Prostate gland (tissue), 2 donors: ENCODE measurements at regions not wholly inside any gene's neighbourhood (a gene's known extent, or its start where the extent isn't known, plus 50 kb on each side); places are given as distances from the start of the nearest gene placed in this dataset.

Experiments used
- DNase-seq: peaks from one replicate; pipeline ENCODE4 v3.0.0-alpha.2; 2019; ENCODE audit warnings: low spot score
- H3K27ac ChIP-seq, 2 donors: fragments of 200-600 bp; sonication (generic); 2 replicates each; pipeline ENCODE4 v1.5.1; 2017 to 2019
- H3K27me3 ChIP-seq: fragments of 200-600 bp; sonication (generic); replicated peaks from 2 replicates; pipeline ENCODE4 v1.5.1; 2019; ENCODE audit not compliant: insufficient read depth
- H3K36me3 ChIP-seq, 2 donors: fragments of 200-600 bp; sonication (generic); 1 replicate in 1 of 2; 2 replicates in 1 of 2; pipeline versions ENCODE4 v1.5.1 to v1.8.1; 2017 to 2019
- H3K4me1 ChIP-seq: fragments of 200-600 bp; sonication (generic); replicated peaks from 2 replicates; pipeline ENCODE4 v1.5.1; 2019
- H3K4me3 ChIP-seq, 2 donors: fragments of 200-600 bp; sonication (generic); 2 replicates each; pipeline ENCODE4 v1.5.1; 2017 to 2019
- H3K9me3 ChIP-seq: fragments of 200-600 bp; sonication (generic); 2 replicates; pipeline ENCODE4 v1.5.1; 2017
- CTCF ChIP-seq, 4 experiments: fragments of 200-600 bp in 2 of 4; fragments of 450-650 bp in 2 of 4; sonication (generic) in 2 of 4; IDR thresholded peaks; 1 replicate in 3 of 4; 2 replicates in 1 of 4; pipeline ENCODE4 v1.5.1; 2016 to 2019; ENCODE audit warnings: antibody characterized with exemption in 4 of 4, mild to moderate bottlenecking in 2 of 4, moderate library complexity in 2 of 4
- POLR2A ChIP-seq: fragments of 450-650 bp; IDR thresholded peaks from one replicate; pipeline ENCODE4 v1.6.1; 2016; ENCODE audit warnings: antibody characterized with exemption, mild to moderate bottlenecking
- POLR2AphosphoS5 ChIP-seq: sonication (generic); formaldehyde crosslinking; IDR thresholded peaks from one replicate; pipeline ENCODE4 v1.6.1; 2017; ENCODE audit warnings: antibody characterized with exemption
- WGBS: methylation state at CpG from one replicate; pipeline ENCODE4 v1.1.5; 2018; 5-methylcytosine and 5-hydroxymethylcytosine counted together
- intact Hi-C: fragments of 100-400 bp; cut with DNase I; formaldehyde crosslinking; loops from one replicate; pipeline ENCODE4 v1.14.2; 2022

- H3K27me3 ChIP-seq: no peaks in the 10 kb centered on the region
- intact Hi-C loops: no loop called here
- H3K4me1 ChIP-seq: no peaks in the 10 kb centered on the region
- TF ChIP-seq POLR2A (no peak), CTCF (IDR thresholded peaks at IDR 0.05) (no peak), POLR2AphosphoS5 (no peak)
- no peak for DNase-seq
- no peaks in the 10 kb centered on the region for H3K36me3 ChIP-seq
- no peak overlapping the region for H3K4me3 ChIP-seq
- H3K27ac ChIP-seq: no peak overlapping the region
- H3K9me3 ChIP-seq: no peaks in the 10 kb centered on the region
- 96% methylated on average over 4 of the region's 4 CpGs for WGBS
Measured at GRCh38 chr3:63146154-63146553, 132.0 kb upstream of the SYNPR start.

DNA sequence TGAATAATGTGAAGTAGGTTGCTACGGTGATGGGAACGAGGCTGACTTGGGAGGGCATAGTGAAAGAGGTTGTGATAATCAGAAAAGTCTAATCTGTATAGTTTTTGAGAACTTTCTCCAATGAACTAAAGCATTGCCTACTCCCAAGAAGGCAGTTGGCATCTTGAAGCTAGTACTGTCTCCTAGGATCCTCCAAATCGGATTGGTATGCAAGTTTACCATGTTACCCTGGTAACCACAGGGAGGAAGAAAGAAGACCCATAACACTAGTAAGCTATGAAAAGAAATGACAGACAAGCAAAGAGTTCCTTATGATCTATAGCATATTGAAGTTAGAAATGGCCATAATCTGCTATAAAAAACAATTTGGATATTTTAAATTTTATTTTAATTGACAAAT lies 127.2 kb upstream of the SYNPR start:
- Histone ChIP-seq H3K9me3 (no peaks in the 10 kb centered on the region), H3K27ac (no peak overlapping the region), H3K4me1 (no peaks in the 10 kb centered on the region), H3K4me3 (no peak overlapping the region), H3K36me3 (no peaks in the 10 kb centered on the region), H3K27me3 (no peaks in the 10 kb centered on the region)
- WGBS: 72% methylated on average over 3 of the region's 3 CpGs
- TF ChIP-seq POLR2AphosphoS5 (no peak), CTCF (IDR thresholded peaks at IDR 0.05) (no peak), POLR2A (no peak)
- intact Hi-C loops: no loop called here
- no peak for DNase-seq

GRCh38 chr3:63151897-63152296 lies 126.2 kb upstream of the SYNPR start:
- intact Hi-C loops: no loop called here
- Histone ChIP-seq H3K4me3 (no peak overlapping the region), H3K36me3 (no peaks in the 10 kb centered on the region), H3K9me3 (no peaks in the 10 kb centered on the region), H3K4me1 (no peaks in the 10 kb centered on the region), H3K27me3 (no peaks in the 10 kb centered on the region), H3K27ac (no peak overlapping the region)
- DNase-seq: no peak
- TF ChIP-seq POLR2A: no peak
- TF ChIP-seq POLR2AphosphoS5: no peak
- no peak for TF ChIP-seq CTCF (IDR thresholded peaks at IDR 0.05)
- 87% methylated on average over 1 of the region's 1 CpG for WGBS

DNA sequence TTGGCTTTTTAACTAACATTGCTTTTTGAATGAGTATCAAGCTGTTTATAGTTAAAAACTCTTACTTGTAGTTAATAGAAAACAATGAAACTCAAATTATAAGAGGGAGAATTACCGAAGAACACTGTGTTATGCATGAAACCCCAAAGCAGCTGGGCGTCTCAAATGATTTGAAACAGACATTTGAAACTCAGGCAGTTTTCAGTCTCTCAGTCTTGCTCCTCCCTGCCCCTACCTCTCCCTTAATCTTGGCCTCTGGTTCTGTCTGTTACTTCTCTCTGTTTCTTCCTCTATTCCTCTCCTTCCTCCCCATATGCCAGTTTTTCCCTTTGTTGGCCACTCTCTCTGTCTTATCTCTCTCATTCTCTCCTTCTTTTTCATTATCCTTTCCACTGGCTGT lies 118.3 kb upstream of the SYNPR start:
- H3K4me3 ChIP-seq: no peak overlapping the region
- no peaks in the 10 kb centered on the region for H3K27me3 ChIP-seq
- intact Hi-C loops: no loop called here
- DNase-seq: no peak
- H3K27ac ChIP-seq: no peak overlapping the region
- H3K36me3 ChIP-seq: no peaks in the 10 kb centered on the region
- no peaks in the 10 kb centered on the region for H3K4me1 ChIP-seq
- 60% methylated on average over 2 of the region's 2 CpGs for WGBS
- TF ChIP-seq POLR2AphosphoS5: no peak
- TF ChIP-seq POLR2A: no peak
- TF ChIP-seq CTCF (IDR thresholded peaks at IDR 0.05): no peak
- no peaks in the 10 kb centered on the region for H3K9me3 ChIP-seq

DNA sequence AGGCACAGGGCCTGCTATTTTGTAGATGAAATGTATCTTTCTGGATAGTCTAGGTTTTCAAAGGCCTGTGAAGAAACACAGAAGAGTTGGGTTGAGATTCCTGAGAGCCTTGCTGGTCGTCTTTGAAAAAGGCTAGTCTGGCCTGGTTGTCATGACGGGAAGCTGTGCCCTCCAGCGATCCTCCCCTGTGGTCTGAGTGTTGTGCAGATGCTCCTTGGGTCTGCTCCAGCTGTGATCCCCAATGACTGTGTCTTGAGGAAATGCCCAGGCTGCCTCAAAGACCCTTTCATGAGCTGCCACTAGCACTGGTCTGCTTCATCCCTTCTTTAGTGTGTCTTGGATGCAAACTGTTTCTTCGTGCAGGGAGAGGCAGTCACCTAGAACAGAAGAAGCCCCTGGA lies 111.0 kb upstream of the SYNPR start:
- no peaks in the 10 kb centered on the region for H3K27me3 ChIP-seq
- H3K36me3 ChIP-seq: no peaks in the 10 kb centered on the region
- DNase-seq: no peak
- intact Hi-C loops: no loop called here
- no peak overlapping the region for H3K27ac ChIP-seq
- H3K4me1 ChIP-seq: no peaks in the 10 kb centered on the region
- no peaks in the 10 kb centered on the region for H3K9me3 ChIP-seq
- no peak overlapping the region for H3K4me3 ChIP-seq
- 53% methylated on average over 4 of the region's 4 CpGs for WGBS
- TF ChIP-seq POLR2AphosphoS5: no peak
- no peak for TF ChIP-seq POLR2A
- no peak for TF ChIP-seq CTCF (IDR thresholded peaks at IDR 0.05)
